CD4-positive, alpha-beta T cell (primary cell): ENCODE measurements at regions not wholly inside any gene's neighbourhood (a gene's known extent, or its start where the extent isn't known, plus 50 kb on each side); places are given as distances from the start of the nearest gene placed in this dataset.

Experiments
- ATAC-seq: fragments of 200-7000 bp; cut with Tn5 transposase; one replicate; pipeline ENCODE4 v1.10.0; 2022; ENCODE audit warnings: mild to moderate bottlenecking; ENCODE audit not compliant: poor library complexity
- CTCF ChIA-PET: fragments of 350-600 bp; sonication (Branson Sonifier 250); formaldehyde crosslinking; loops from one replicate; lab custom pipeline; 2021; ENCODE audit warnings: antibody characterized with exemption, inconsistent platforms; lab: Charles Lee
- POLR2A ChIA-PET: fragments of 350-600 bp; sonication (Branson Sonifier 250); formaldehyde crosslinking; loops from one replicate; lab custom pipeline; 2021; ENCODE audit warnings: antibody characterized with exemption, inconsistent platforms; lab: Charles Lee
- DNase-seq, 14 experiments: peaks; one replicate each; pipeline ENCODE4 v3.0.0-alpha.2; 2013 to 2020; ENCODE audit warnings: mixed read lengths in 2 of 14
- H3K27ac ChIP-seq, 2 donors: one replicate each; pipeline versions ENCODE4 v1.5.1 to v1.7.0; 2013; ENCODE audit warnings: low read length in 2 of 2, low read depth in 1 of 2, mild to moderate bottlenecking in 1 of 2
- H3K27me3 ChIP-seq, 2 experiments: 1 replicate in 1 of 2; 2 replicates in 1 of 2; pipeline versions ENCODE4 v1.6.1 to v1.7.0; 2013; ENCODE audit warnings: low read length in 2 of 2, control low read depth in 1 of 2, mild to moderate bottlenecking in 1 of 2, moderate library complexity in 1 of 2; ENCODE audit not compliant: insufficient read depth in 2 of 2, control insufficient read depth in 1 of 2
- H3K36me3 ChIP-seq: one replicate; pipeline ENCODE4 v1.6.1; 2013; ENCODE audit warnings: low read length, control low read depth; ENCODE audit not compliant: insufficient read depth
- H3K4me1 ChIP-seq: one replicate; pipeline ENCODE4 v1.6.1; 2013; ENCODE audit warnings: low read length, control low read depth; ENCODE audit not compliant: insufficient read depth
- H3K4me3 ChIP-seq: one replicate; pipeline ENCODE4 v1.5.1; 2013; ENCODE audit warnings: mild to moderate bottlenecking, low read length, moderate library complexity
- H3K9me3 ChIP-seq, 2 experiments: 1 replicate in 1 of 2; 2 replicates in 1 of 2; pipeline versions ENCODE4 v1.6.1 to v1.7.0; 2013; ENCODE audit warnings: low read length in 2 of 2, mild to moderate bottlenecking in 2 of 2, control low read depth in 1 of 2, moderate library complexity in 1 of 2; ENCODE audit not compliant: control insufficient read depth in 1 of 2, insufficient read depth in 1 of 2
- H3K27ac Mint-ChIP-seq: one replicate; pipeline ENCODE4 v1.8.0; 2020; ENCODE audit warnings: mixed read lengths
- H3K27me3 Mint-ChIP-seq: one replicate; pipeline ENCODE4 v1.8.0; 2021; ENCODE audit warnings: mixed read lengths
- H3K36me3 Mint-ChIP-seq: one replicate; pipeline ENCODE4 v1.8.0; 2021; ENCODE audit warnings: low read depth, mixed read lengths
- H3K4me1 Mint-ChIP-seq: one replicate; pipeline ENCODE4 v1.8.0; 2021; ENCODE audit warnings: low read depth, mixed read lengths
- H3K4me3 Mint-ChIP-seq: one replicate; pipeline ENCODE4 v1.8.0; 2020; ENCODE audit warnings: mild to moderate bottlenecking, mixed read lengths
- H3K9me3 Mint-ChIP-seq: one replicate; pipeline ENCODE4 v1.8.0; 2020; ENCODE audit warnings: mixed read lengths
- CTCF ChIP-seq: fragments of 200-600 bp; IDR thresholded peaks from one replicate; pipeline ENCODE4 v1.8.0; 2022; ENCODE audit warnings: antibody characterized with exemption, mild to moderate bottlenecking
- intact Hi-C, 2 experiments: fragments of 100-400 bp; cut with DNase I in 1 of 2; cut with micrococcal nuclease in 1 of 2; formaldehyde crosslinking; loops; one replicate each; pipeline versions ENCODE4 v1.15.1 to v1.9.0; 2023 to 2025; cut with DNase I, micrococcal nuclease

- H3K9me3 Mint-ChIP-seq = peaks cover 6% of the 10 kb centered on the region
- ATAC-seq (no peak), DNase-seq (no peak)
- no peak overlapping the region for H3K27ac Mint-ChIP-seq
- peaks cover 3 to 17% of the 10 kb centered on the region in 2 experiments for H3K27me3 ChIP-seq
- peaks cover 27% of the 10 kb centered on the region for H3K27me3 Mint-ChIP-seq
- ChIA-PET CTCF (no interaction called here), POLR2A (no interaction called here)
- no peaks in the 10 kb centered on the region for H3K4me1 ChIP-seq
- no peak overlapping the region for H3K27ac ChIP-seq
- H3K4me3 Mint-ChIP-seq = no peak overlapping the region
- no peaks in the 10 kb centered on the region for H3K36me3 Mint-ChIP-seq
- H3K4me3 ChIP-seq = no peak overlapping the region
- intact Hi-C loops = no loop called here
- no peak for TF ChIP-seq CTCF
- H3K9me3 ChIP-seq = no peaks in the 10 kb centered on the region
- H3K36me3 ChIP-seq = no peaks in the 10 kb centered on the region
- no peaks in the 10 kb centered on the region for H3K4me1 Mint-ChIP-seq
Measured at GRCh38 chr15:34693053-34693744, 61.6 kb downstream of the GJD2 start.

GRCh38 chr15:34691034-34691433 lies 63.8 kb downstream of the GJD2 start:
- peaks cover 0 to 5% of the 10 kb centered on the region in 2 experiments for H3K9me3 ChIP-seq
- H3K27me3 ChIP-seq = peaks cover 3 to 17% of the 10 kb centered on the region in 2 experiments
- Mint-ChIP-seq H3K27me3 (peaks cover 34% of the 10 kb centered on the region), H3K36me3 (no peaks in the 10 kb centered on the region), H3K4me1 (no peaks in the 10 kb centered on the region), H3K4me3 (no peak overlapping the region), H3K27ac (no peak overlapping the region), H3K9me3 (peaks cover 6% of the 10 kb centered on the region)
- H3K4me3 ChIP-seq = no peak overlapping the region
- no peaks in the 10 kb centered on the region for H3K4me1 ChIP-seq
- no peak for DNase-seq
- intact Hi-C loops = no loop called here
- no peak for ATAC-seq
- TF ChIP-seq CTCF = no peak
- POLR2A ChIA-PET = no interaction called here
- H3K36me3 ChIP-seq = no peaks in the 10 kb centered on the region
- no peak overlapping the region for H3K27ac ChIP-seq
- CTCF ChIA-PET = no interaction called here

GRCh38 chr15:34688699-34689098 lies 66.1 kb downstream of the GJD2 start:
- ChIA-PET POLR2A (no interaction called here), CTCF (no interaction called here)
- Mint-ChIP-seq H3K27me3 (peaks cover 40% of the 10 kb centered on the region), H3K4me1 (no peaks in the 10 kb centered on the region), H3K36me3 (no peaks in the 10 kb centered on the region), H3K27ac (no peak overlapping the region), H3K4me3 (no peak overlapping the region), H3K9me3 (peaks cover 6% of the 10 kb centered on the region)
- DNase-seq (no peak), ATAC-seq (no peak)
- Histone ChIP-seq H3K9me3 (peaks cover 0 to 5% of the 10 kb centered on the region in 2 experiments), H3K27me3 (peaks cover 5 to 16% of the 10 kb centered on the region in 2 experiments), H3K27ac (no peak overlapping the region), H3K4me3 (no peak overlapping the region), H3K4me1 (no peaks in the 10 kb centered on the region), H3K36me3 (no peaks in the 10 kb centered on the region)
- intact Hi-C loops = no loop called here
- no peak for TF ChIP-seq CTCF
